Neural progenitor cell (in vitro differentiated cells): ENCODE measurements at regions not wholly inside any gene's neighbourhood (a gene's known extent, or its start where the extent isn't known, plus 50 kb on each side); places are given as distances from the start of the nearest gene placed in this dataset.

Experiments
- DNase-seq: peaks from one replicate; pipeline ENCODE4 v3.0.0-alpha.2; 2016; ENCODE audit warnings: low spot score
- H2AFZ ChIP-seq: fragments of 200-600 bp; sonication (generic); replicated peaks from 2 replicates; pipeline ENCODE4 v1.6.1; 2016; ENCODE audit warnings: antibody characterized with exemption
- H3F3A ChIP-seq: fragments of 200-600 bp; sonication (generic); 2 replicates; pipeline ENCODE4 v1.6.1; 2016; ENCODE audit warnings: antibody characterized with exemption, low read depth
- H3K27ac ChIP-seq: fragments of 200-600 bp; sonication (generic); 2 replicates; pipeline ENCODE4 v1.5.1; 2016; ENCODE audit warnings: mild to moderate bottlenecking
- H3K27me3 ChIP-seq: fragments of 200-600 bp; sonication (generic); 2 replicates; pipeline ENCODE4 v1.6.1; 2016; ENCODE audit warnings: mild to moderate bottlenecking, moderate library complexity
- H3K36me3 ChIP-seq: fragments of 200-600 bp; sonication (generic); 2 replicates; pipeline ENCODE4 v1.5.1; 2016
- H3K4me1 ChIP-seq: fragments of 200-600 bp; sonication (generic); 2 replicates; pipeline ENCODE4 v1.6.1; 2016; ENCODE audit warnings: mixed run types
- H3K4me2 ChIP-seq: fragments of 200-600 bp; sonication (generic); 2 replicates; pipeline ENCODE4 v1.6.1; 2016
- H3K4me3 ChIP-seq: fragments of 200-600 bp; sonication (generic); 2 replicates; pipeline ENCODE4 v1.5.1; 2016
- H3K79me2 ChIP-seq: fragments of 200-600 bp; sonication (generic); 2 replicates; pipeline ENCODE4 v1.6.1; 2016; ENCODE audit warnings: low read depth
- H3K9ac ChIP-seq: fragments of 200-600 bp; sonication (generic); 2 replicates; pipeline ENCODE4 v1.6.1; 2016
- H3K9me3 ChIP-seq: fragments of 200-600 bp; sonication (generic); 2 replicates; pipeline ENCODE4 v1.5.1; 2016; ENCODE audit warnings: low read depth
- H4K20me1 ChIP-seq: fragments of 200-600 bp; sonication (generic); 2 replicates; pipeline ENCODE4 v1.6.1; 2016; ENCODE audit warnings: low read depth
- H3K27ac Mint-ChIP-seq: 3 replicates; pipeline ENCODE4 v1.8.0; 2021; ENCODE audit warnings: mixed read lengths
- H3K27me3 Mint-ChIP-seq: 2 replicates; pipeline ENCODE4 v1.8.0; 2022; ENCODE audit warnings: low read depth, mild to moderate bottlenecking, inconsistent platforms, moderate library complexity, mixed read lengths; ENCODE audit not compliant: insufficient read depth
- H3K36me3 Mint-ChIP-seq: 3 replicates; pipeline ENCODE4 v1.8.0; 2021; ENCODE audit warnings: mixed read lengths
- H3K4me1 Mint-ChIP-seq: 3 replicates; pipeline ENCODE4 v1.8.0; 2021; ENCODE audit warnings: mixed read lengths
- H3K4me3 Mint-ChIP-seq: 3 replicates; pipeline ENCODE4 v1.8.0; 2021; ENCODE audit warnings: mild to moderate bottlenecking, moderate library complexity, mixed read lengths
- H3K9me3 Mint-ChIP-seq: 3 replicates; pipeline ENCODE4 v1.8.0; 2020; ENCODE audit warnings: mixed read lengths
- CTCF ChIP-seq: fragments of 200-600 bp; sonication (generic); IDR thresholded peaks from 2 replicates; pipeline ENCODE4 v1.5.1; 2017; ENCODE audit warnings: antibody characterized with exemption, mild to moderate bottlenecking
- EZH2 ChIP-seq: fragments of 200-600 bp; sonication (generic); IDR thresholded peaks from 2 replicates; pipeline ENCODE4 v1.6.1; 2017; ENCODE audit warnings: antibody characterized with exemption, mild to moderate bottlenecking, moderate library complexity
- EZH2phosphoT487 ChIP-seq: fragments of 200-600 bp; sonication (generic); IDR thresholded peaks from 2 replicates; pipeline ENCODE4 v1.6.1; 2017; ENCODE audit warnings: antibody characterized with exemption

GRCh38 chr9:91060520-91061343, 259.1 kb downstream of the SYK start:
- Histone ChIP-seq H3K4me1 (no peaks in the 10 kb centered on the region), H3K9ac (no peak overlapping the region), H3K79me2 (no peaks in the 10 kb centered on the region), H3F3A (no peaks in the 10 kb centered on the region), H3K27ac (no peak overlapping the region), H3K4me3 (no peak overlapping the region), H4K20me1 (no peaks in the 10 kb centered on the region), H2AFZ (no peak overlapping the region), H3K36me3 (no peaks in the 10 kb centered on the region), H3K27me3 (no peaks in the 10 kb centered on the region), H3K4me2 (no peak overlapping the region), H3K9me3 (no peaks in the 10 kb centered on the region)
- TF ChIP-seq CTCF (no peak), EZH2phosphoT487 (no peak), EZH2 (no peak)
- Mint-ChIP-seq H3K4me3 (no peak overlapping the region), H3K27ac (no peak overlapping the region), H3K4me1 (no peaks in the 10 kb centered on the region), H3K36me3 (no peaks in the 10 kb centered on the region), H3K9me3 (no peaks in the 10 kb centered on the region), H3K27me3 (peaks cover 2% of the 10 kb centered on the region)
- no peak for DNase-seq

- no peak overlapping the region for H3K9ac ChIP-seq
- no peaks in the 10 kb centered on the region for H4K20me1 ChIP-seq
- no peak overlapping the region for H3K4me3 ChIP-seq
- no peaks in the 10 kb centered on the region for H3K27me3 ChIP-seq
- no peaks in the 10 kb centered on the region for H3K79me2 ChIP-seq
- H3K27ac ChIP-seq = no peak overlapping the region
- TF ChIP-seq CTCF (no peak), EZH2 (no peak), EZH2phosphoT487 (no peak)
- no peaks in the 10 kb centered on the region for H3K9me3 ChIP-seq
- no peaks in the 10 kb centered on the region for H3K36me3 ChIP-seq
- H2AFZ ChIP-seq = no peak overlapping the region
- Mint-ChIP-seq H3K9me3 (no peaks in the 10 kb centered on the region), H3K4me3 (no peak overlapping the region), H3K27ac (no peak overlapping the region), H3K36me3 (no peaks in the 10 kb centered on the region), H3K4me1 (no peaks in the 10 kb centered on the region), H3K27me3 (peaks cover 2% of the 10 kb centered on the region)
- H3K4me2 ChIP-seq = no peak overlapping the region
- no peaks in the 10 kb centered on the region for H3K4me1 ChIP-seq
- H3F3A ChIP-seq = no peaks in the 10 kb centered on the region
- DNase-seq = no peak
These were observed 259.9 kb downstream of the SYK start for GRCh38 chr9:91061506-91061905.

- no peaks in the 10 kb centered on the region for H4K20me1 ChIP-seq
- H3K4me3 ChIP-seq = no peak overlapping the region
- H3K4me2 ChIP-seq = no peak overlapping the region
- no peaks in the 10 kb centered on the region for H3K36me3 ChIP-seq
- no peak overlapping the region for H2AFZ ChIP-seq
- no peaks in the 10 kb centered on the region for H3K27me3 ChIP-seq
- H3F3A ChIP-seq = no peaks in the 10 kb centered on the region
- DNase-seq = no peak
- H3K9me3 ChIP-seq = no peaks in the 10 kb centered on the region
- no peak for TF ChIP-seq EZH2
- H3K4me1 Mint-ChIP-seq = no peaks in the 10 kb centered on the region
- H3K27ac Mint-ChIP-seq = no peak overlapping the region
- H3K4me3 Mint-ChIP-seq = no peak overlapping the region
- peaks cover 2% of the 10 kb centered on the region for H3K27me3 Mint-ChIP-seq
- no peak overlapping the region for H3K9ac ChIP-seq
- H3K9me3 Mint-ChIP-seq = no peaks in the 10 kb centered on the region
- H3K4me1 ChIP-seq = no peaks in the 10 kb centered on the region
- H3K27ac ChIP-seq = no peak overlapping the region
- no peaks in the 10 kb centered on the region for H3K36me3 Mint-ChIP-seq
- no peaks in the 10 kb centered on the region for H3K79me2 ChIP-seq
These were observed 260.7 kb downstream of the SYK start for GRCh38 chr9:91062281-91062680.

GRCh38 chr9:91063471-91063870, 261.9 kb downstream of the SYK start:
- Histone ChIP-seq H3K4me2 (no peak overlapping the region), H3K4me3 (no peak overlapping the region), H3K27ac (no peak overlapping the region), H3F3A (no peaks in the 10 kb centered on the region), H3K79me2 (no peaks in the 10 kb centered on the region), H2AFZ (no peak overlapping the region), H3K9ac (no peak overlapping the region), H3K36me3 (no peaks in the 10 kb centered on the region), H3K4me1 (no peaks in the 10 kb centered on the region), H3K27me3 (no peaks in the 10 kb centered on the region), H3K9me3 (no peaks in the 10 kb centered on the region), H4K20me1 (no peaks in the 10 kb centered on the region)
- no peaks in the 10 kb centered on the region for H3K36me3 Mint-ChIP-seq
- no peak for DNase-seq
- no peaks in the 10 kb centered on the region for H3K4me1 Mint-ChIP-seq
- TF ChIP-seq EZH2 (no peak), CTCF (no peak), EZH2phosphoT487 (no peak)
- H3K27me3 Mint-ChIP-seq = peaks cover 2% of the 10 kb centered on the region
- H3K4me3 Mint-ChIP-seq = no peak overlapping the region
- no peaks in the 10 kb centered on the region for H3K9me3 Mint-ChIP-seq
- no peak overlapping the region for H3K27ac Mint-ChIP-seq
